Neural cell (in vitro differentiated cells): ENCODE measurements at regions not wholly inside any gene's neighbourhood (a gene's known extent, or its start where the extent isn't known, plus 50 kb on each side); places are given as distances from the start of the nearest gene placed in this dataset.

ENCODE experiments used
- CTCF ChIP-seq: fragments of 450-650 bp; IDR thresholded peaks from 2 replicates; pipeline ENCODE4 v1.5.1; 2014; ENCODE audit warnings: antibody characterized with exemption, mild to moderate bottlenecking, moderate library complexity; ENCODE audit not compliant: poor library complexity, severe bottlenecking
- EP300 ChIP-seq: fragments of 450-650 bp; conservative IDR thresholded peaks from 2 replicates; pipeline ENCODE4 v1.6.1; 2014; ENCODE audit warnings: antibody characterized with exemption, mild to moderate bottlenecking, moderate library complexity; ENCODE audit not compliant: poor library complexity, severe bottlenecking
- EZH2 ChIP-seq: fragments of 200-600, 300-800 bp; shearing (Covaris generic), sonication (generic); IDR thresholded peaks from 2 replicates; pipeline ENCODE4 v1.6.1; 2014; ENCODE audit warnings: antibody characterized with exemption, low read length, borderline replicate concordance, mild to moderate bottlenecking; ENCODE audit not compliant: insufficient read depth, poor library complexity, severe bottlenecking
- REST ChIP-seq: IDR thresholded peaks from 2 replicates; pipeline ENCODE4 v1.6.1; 2012; ENCODE audit warnings: borderline replicate concordance
- SMC3 ChIP-seq: fragments of 450-650 bp; conservative IDR thresholded peaks from 2 replicates; pipeline ENCODE4 v1.6.1; 2014; ENCODE audit warnings: antibody characterized with exemption, mild to moderate bottlenecking, moderate library complexity; ENCODE audit not compliant: poor library complexity

GRCh38 chr3:151589311-151589710 lies 128.4 kb upstream of the IGSF10 start:
- TF ChIP-seq CTCF (no peak), EP300 (no peak), REST (no peak), EZH2 (no peak), SMC3 (no peak)
